Keratinocyte (primary cell): ENCODE measurements at regions not wholly inside any gene's neighbourhood (a gene's known extent, or its start where the extent isn't known, plus 50 kb on each side); places are given as distances from the start of the nearest gene placed in this dataset.

ENCODE experiments used
- DNase-seq: peaks from one replicate; pipeline ENCODE4 v3.0.0-alpha.2; 2011; ENCODE audit warnings: low read depth, missing footprints, low spot score
- FAIRE-seq: peaks from 2 replicates; lab custom pipeline; 2011; peaks lifted over from hg19 to GRCh38; lab: Jason Lieb, UNC
- H2AFZ ChIP-seq: 2 replicates; pipeline ENCODE4 v1.6.0; 2012; ENCODE audit warnings: low read length, control low read depth, inconsistent platforms; ENCODE audit not compliant: control insufficient read depth
- H3K27ac ChIP-seq: 2 replicates; pipeline ENCODE4 v1.5.1; 2011; ENCODE audit warnings: low read length; ENCODE audit not compliant: control insufficient read depth, insufficient read depth
- H3K27me3 ChIP-seq: 3 replicates; pipeline ENCODE4 v1.6.0; 2011; ENCODE audit warnings: low read length; ENCODE audit not compliant: control insufficient read depth, insufficient read depth; ENCODE audit errors: extremely low read depth
- H3K36me3 ChIP-seq, 2 experiments: 2 replicates in 1 of 2; 3 replicates in 1 of 2; pipeline ENCODE4 v1.5.1; 2011; ENCODE audit warnings: low read length in 2 of 2, mild to moderate bottlenecking in 1 of 2; ENCODE audit not compliant: control insufficient read depth in 2 of 2, insufficient read depth in 2 of 2; ENCODE audit errors: extremely low read depth in 1 of 2
- H3K4me1 ChIP-seq: 3 replicates; pipeline ENCODE4 v1.5.1; 2011; ENCODE audit warnings: low read length; ENCODE audit not compliant: control insufficient read depth, insufficient read depth; ENCODE audit errors: extremely low read depth
- H3K4me2 ChIP-seq: 3 replicates; pipeline ENCODE4 v1.6.0; 2011; ENCODE audit warnings: low read depth, low read length; ENCODE audit not compliant: control insufficient read depth, insufficient read depth; ENCODE audit errors: extremely low read depth
- H3K4me3 ChIP-seq, 3 experiments: fragments of 200-600 bp in 1 of 3; sonication (generic) in 1 of 3; 2 replicates in 2 of 3; 3 replicates in 1 of 3; pipeline ENCODE4 v1.5.1; 2011 to 2016; ENCODE audit warnings: low read length in 3 of 3, mild to moderate bottlenecking in 3 of 3, control low read depth in 2 of 3, inconsistent platforms in 1 of 3, low read depth in 1 of 3, mixed read lengths in 1 of 3, mixed run types in 1 of 3, moderate library complexity in 1 of 3; ENCODE audit not compliant: control insufficient read depth in 2 of 3, insufficient read depth in 2 of 3; ENCODE audit errors: extremely low read depth in 1 of 3
- H3K79me2 ChIP-seq: 2 replicates; pipeline ENCODE4 v1.6.0; 2012; ENCODE audit warnings: low read length; ENCODE audit not compliant: control insufficient read depth, insufficient read depth
- H3K9ac ChIP-seq: 3 replicates; pipeline ENCODE4 v1.6.0; 2011; ENCODE audit warnings: low read length; ENCODE audit not compliant: control insufficient read depth, insufficient read depth; ENCODE audit errors: extremely low read depth
- H3K9me1 ChIP-seq: 3 replicates; pipeline ENCODE4 v1.6.0; 2011; ENCODE audit warnings: low read length; ENCODE audit not compliant: control insufficient read depth, insufficient read depth; ENCODE audit errors: extremely low read depth
- H3K9me3 ChIP-seq: 2 replicates; pipeline ENCODE4 v1.5.1; 2012; ENCODE audit warnings: low read depth, low read length; ENCODE audit not compliant: control insufficient read depth
- H4K20me1 ChIP-seq: 3 replicates; pipeline ENCODE4 v1.6.0; 2011; ENCODE audit warnings: low read length; ENCODE audit not compliant: control insufficient read depth, insufficient read depth; ENCODE audit errors: extremely low read depth
- EZH2 ChIP-seq: IDR thresholded peaks from one replicate; pipeline ENCODE4 v1.6.1; 2012; ENCODE audit warnings: inconsistent platforms, mild to moderate bottlenecking, low read length, moderate library complexity
- dilution Hi-C: fragments of 300-500 bp; cut with MboI; formaldehyde crosslinking; loops from one replicate; pipeline ENCODE4 v1.7.0; 2020; ENCODE audit warnings: low sequenced_read_pairs; ENCODE audit not compliant: extremely low pct_ligation_motif_present
- TF ChIP-seq, protein P1 (sequence below), 3 experiments: IDR thresholded peaks in 1 of 3; conservative IDR thresholded peaks in 1 of 3; optimal IDR thresholded peaks in 1 of 3; 2 replicates in 2 of 3; 3 replicates in 1 of 3; pipeline versions ENCODE3 to v1.5.1; 2011; ENCODE audit warnings: low read length in 3 of 3, mild to moderate bottlenecking in 3 of 3, moderate library complexity in 2 of 3, control low read depth in 1 of 3, inconsistent platforms in 1 of 3; ENCODE audit not compliant: insufficient read depth in 2 of 3; ENCODE audit errors: extremely low read depth in 1 of 3

GRCh38 chr10:63722537-63722936 lies 201.3 kb downstream of the REEP3 start:
- Histone ChIP-seq H3K4me2 (no peak overlapping the region), H3K4me1 (peaks cover 14% of the 10 kb centered on the region), H3K27me3 (peaks cover 8% of the 10 kb centered on the region), H3K36me3 (no peaks in the 10 kb centered on the region), H3K79me2 (no peaks in the 10 kb centered on the region), H4K20me1 (no peaks in the 10 kb centered on the region), H3K9me1 (no peaks in the 10 kb centered on the region), H3K9me3 (no peaks in the 10 kb centered on the region), H3K9ac (no peak overlapping the region), H2AFZ (no peak overlapping the region), H3K4me3 (no peak overlapping the region), H3K27ac (no peak overlapping the region)
- DNase-seq: no peak
- dilution Hi-C loops: no loop called here
- FAIRE-seq: no peak
- TF ChIP-seq, protein P1, sequence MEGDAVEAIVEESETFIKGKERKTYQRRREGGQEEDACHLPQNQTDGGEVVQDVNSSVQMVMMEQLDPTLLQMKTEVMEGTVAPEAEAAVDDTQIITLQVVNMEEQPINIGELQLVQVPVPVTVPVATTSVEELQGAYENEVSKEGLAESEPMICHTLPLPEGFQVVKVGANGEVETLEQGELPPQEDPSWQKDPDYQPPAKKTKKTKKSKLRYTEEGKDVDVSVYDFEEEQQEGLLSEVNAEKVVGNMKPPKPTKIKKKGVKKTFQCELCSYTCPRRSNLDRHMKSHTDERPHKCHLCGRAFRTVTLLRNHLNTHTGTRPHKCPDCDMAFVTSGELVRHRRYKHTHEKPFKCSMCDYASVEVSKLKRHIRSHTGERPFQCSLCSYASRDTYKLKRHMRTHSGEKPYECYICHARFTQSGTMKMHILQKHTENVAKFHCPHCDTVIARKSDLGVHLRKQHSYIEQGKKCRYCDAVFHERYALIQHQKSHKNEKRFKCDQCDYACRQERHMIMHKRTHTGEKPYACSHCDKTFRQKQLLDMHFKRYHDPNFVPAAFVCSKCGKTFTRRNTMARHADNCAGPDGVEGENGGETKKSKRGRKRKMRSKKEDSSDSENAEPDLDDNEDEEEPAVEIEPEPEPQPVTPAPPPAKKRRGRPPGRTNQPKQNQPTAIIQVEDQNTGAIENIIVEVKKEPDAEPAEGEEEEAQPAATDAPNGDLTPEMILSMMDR (optimal IDR thresholded peaks at IDR 0.05 in 1 of 3, IDR thresholded peaks at IDR 0.05 in 1 of 3, conservative IDR thresholded peaks at IDR 0.05 in 1 of 3; ENCODE audit: extremely low read depth in 1 of 3, insufficient read depth in 2 of 3, low read length in 3 of 3): no peak
- TF ChIP-seq EZH2: no peak

DNA sequence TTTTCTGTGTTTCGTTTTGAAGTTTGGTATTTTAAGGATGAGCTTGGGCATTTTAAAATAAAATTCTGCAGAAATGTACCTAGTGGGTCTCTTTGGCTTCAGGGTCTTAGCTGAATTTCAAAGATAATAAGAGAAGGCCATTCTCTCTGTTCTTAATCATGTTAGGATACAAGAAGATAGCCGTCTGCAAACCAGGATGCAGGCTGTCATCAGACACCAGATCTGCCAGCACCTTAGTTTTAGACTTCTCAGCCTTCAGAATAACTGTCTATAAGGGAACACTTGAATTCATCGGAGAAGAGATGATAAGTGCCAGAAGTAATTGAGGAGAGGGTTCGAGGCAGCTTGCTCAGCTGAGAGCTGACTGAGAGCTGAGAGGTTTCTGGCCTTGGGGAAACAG lies 202.1 kb downstream of the REEP3 start:
- no peaks in the 10 kb centered on the region for H3K36me3 ChIP-seq
- H3K27me3 ChIP-seq: peaks cover 8% of the 10 kb centered on the region
- FAIRE-seq (no peak), DNase-seq (no peak)
- no peak overlapping the region for H2AFZ ChIP-seq
- H4K20me1 ChIP-seq: no peaks in the 10 kb centered on the region
- TF ChIP-seq, protein P1 (optimal IDR thresholded peaks at IDR 0.05 in 1 of 3, IDR thresholded peaks at IDR 0.05 in 1 of 3, conservative IDR thresholded peaks at IDR 0.05 in 1 of 3; ENCODE audit: extremely low read depth in 1 of 3, insufficient read depth in 2 of 3, low read length in 3 of 3): no peak
- TF ChIP-seq EZH2: no peak
- no peaks in the 10 kb centered on the region for H3K9me1 ChIP-seq
- H3K4me2 ChIP-seq: no peak overlapping the region
- no peaks in the 10 kb centered on the region for H3K9me3 ChIP-seq
- dilution Hi-C loops: no loop called here
- no peak overlapping the region for H3K4me3 ChIP-seq
- no peak overlapping the region for H3K9ac ChIP-seq
- no peaks in the 10 kb centered on the region for H3K79me2 ChIP-seq
- peaks cover 7% of the 10 kb centered on the region for H3K4me1 ChIP-seq
- H3K27ac ChIP-seq: no peak overlapping the region
